LNCaP clone FGC (cell line): ENCODE measurements at regions not wholly inside any gene's neighbourhood (a gene's known extent, or its start where the extent isn't known, plus 50 kb on each side); places are given as distances from the start of the nearest gene placed in this dataset.

Experiments used
- DNase-seq: peaks from one replicate; pipeline ENCODE4 v3.0.0-alpha.2; 2011; ENCODE audit warnings: low read depth
- H3K4me3 ChIP-seq: 2 replicates; pipeline ENCODE4 v1.5.1; 2011; ENCODE audit warnings: mild to moderate bottlenecking, low read depth, low read length, control low read depth
- TF ChIP-seq, protein P1 (sequence below): IDR thresholded peaks from 2 replicates; pipeline ENCODE4 v1.5.1; 2012; ENCODE audit warnings: mild to moderate bottlenecking; ENCODE audit not compliant: control insufficient read depth, insufficient read depth; ENCODE audit errors: extremely low read depth

GRCh38 chr13:53341144-53341510 is 312.5 kb downstream of the OLFM4 start:
- TF ChIP-seq, protein P1, sequence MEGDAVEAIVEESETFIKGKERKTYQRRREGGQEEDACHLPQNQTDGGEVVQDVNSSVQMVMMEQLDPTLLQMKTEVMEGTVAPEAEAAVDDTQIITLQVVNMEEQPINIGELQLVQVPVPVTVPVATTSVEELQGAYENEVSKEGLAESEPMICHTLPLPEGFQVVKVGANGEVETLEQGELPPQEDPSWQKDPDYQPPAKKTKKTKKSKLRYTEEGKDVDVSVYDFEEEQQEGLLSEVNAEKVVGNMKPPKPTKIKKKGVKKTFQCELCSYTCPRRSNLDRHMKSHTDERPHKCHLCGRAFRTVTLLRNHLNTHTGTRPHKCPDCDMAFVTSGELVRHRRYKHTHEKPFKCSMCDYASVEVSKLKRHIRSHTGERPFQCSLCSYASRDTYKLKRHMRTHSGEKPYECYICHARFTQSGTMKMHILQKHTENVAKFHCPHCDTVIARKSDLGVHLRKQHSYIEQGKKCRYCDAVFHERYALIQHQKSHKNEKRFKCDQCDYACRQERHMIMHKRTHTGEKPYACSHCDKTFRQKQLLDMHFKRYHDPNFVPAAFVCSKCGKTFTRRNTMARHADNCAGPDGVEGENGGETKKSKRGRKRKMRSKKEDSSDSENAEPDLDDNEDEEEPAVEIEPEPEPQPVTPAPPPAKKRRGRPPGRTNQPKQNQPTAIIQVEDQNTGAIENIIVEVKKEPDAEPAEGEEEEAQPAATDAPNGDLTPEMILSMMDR, result no peak
- DNase-seq, result no peak
- no peak overlapping the region for H3K4me3 ChIP-seq

GRCh38 chr13:53342623-53343360 is 314.2 kb downstream of the OLFM4 start:
- no peak for DNase-seq
- H3K4me3 ChIP-seq, result no peak overlapping the region
- TF ChIP-seq, protein P1, result no peak

GRCh38 chr13:53343361-53343744 is 314.7 kb downstream of the OLFM4 start:
- H3K4me3 ChIP-seq, result no peak overlapping the region
- TF ChIP-seq, protein P1, result no peak
- DNase-seq, result no peak

DNA sequence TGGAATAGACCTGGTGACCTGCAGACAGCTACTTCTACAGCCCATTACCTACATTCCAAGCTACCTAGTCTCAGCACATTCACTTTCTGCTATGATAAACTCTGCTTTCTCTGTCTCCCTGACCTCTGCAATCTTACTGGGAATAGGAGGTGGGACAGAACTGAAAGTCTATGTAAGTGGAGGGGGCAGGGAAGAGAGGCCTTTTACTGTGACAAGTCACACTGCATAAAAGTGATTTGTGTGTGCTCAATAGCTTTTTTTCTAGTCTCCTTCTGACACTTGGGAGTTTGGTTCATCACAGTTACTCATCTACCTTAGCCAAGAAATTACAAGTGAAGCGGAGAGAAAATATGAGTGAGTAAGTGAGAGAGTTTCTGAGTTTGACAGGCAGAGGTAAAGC is 322.4 kb downstream of the OLFM4 start:
- no peak for DNase-seq
- TF ChIP-seq, protein P1, result no peak
- H3K4me3 ChIP-seq, result no peak overlapping the region

- DNase-seq, result no peak
- H3K4me3 ChIP-seq, result no peak overlapping the region
- TF ChIP-seq, protein P1, result no peak
These were observed 329.0 kb downstream of the OLFM4 start for GRCh38 chr13:53357582-53357981.

- no peak overlapping the region for H3K4me3 ChIP-seq
- no peak for DNase-seq
- TF ChIP-seq, protein P1, result no peak
These were observed 340.3 kb downstream of the OLFM4 start for GRCh38 chr13:53368948-53369347.

GRCh38 chr13:53379485-53379884 is 350.9 kb downstream of the OLFM4 start:
- TF ChIP-seq, protein P1, result no peak
- no peak overlapping the region for H3K4me3 ChIP-seq
- DNase-seq, result peak; percentile 8
